ENCODE measurements at regions not wholly inside any gene's neighbourhood (a gene's known extent, or its start where the extent isn't known, plus 50 kb on each side); places are given as distances from the start of the nearest gene placed in this dataset.
"Not testable (repeated sequence)": the region's sequence is repeated elsewhere in the genome, so short reads cannot be mapped to it uniquely, and the experiment has no call there.

DNA sequence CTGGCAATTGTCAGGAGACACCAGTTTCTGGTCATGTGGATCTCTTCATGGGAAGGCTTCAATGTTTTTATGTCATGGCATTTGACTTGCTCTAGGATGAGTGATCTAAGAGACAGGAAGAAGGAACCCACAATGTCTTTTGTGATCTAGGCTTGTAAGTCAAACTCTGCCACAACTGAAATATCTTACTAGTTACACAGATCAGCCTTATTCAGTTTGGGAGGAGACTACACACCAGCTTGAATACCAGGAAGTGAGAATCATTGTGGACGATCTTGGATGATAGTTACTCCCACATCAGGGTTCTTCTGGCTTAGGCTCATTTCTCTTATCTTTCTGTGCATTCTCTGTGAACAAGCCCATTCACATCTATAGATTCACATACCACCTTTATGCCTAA is 236.2 kb upstream of the FBXO33 start:
- H3K27ac Mint-ChIP-seq (ENCODE audit: unreplicated experiment) = no peak overlapping the region
- TF ChIP-seq, protein P1, sequence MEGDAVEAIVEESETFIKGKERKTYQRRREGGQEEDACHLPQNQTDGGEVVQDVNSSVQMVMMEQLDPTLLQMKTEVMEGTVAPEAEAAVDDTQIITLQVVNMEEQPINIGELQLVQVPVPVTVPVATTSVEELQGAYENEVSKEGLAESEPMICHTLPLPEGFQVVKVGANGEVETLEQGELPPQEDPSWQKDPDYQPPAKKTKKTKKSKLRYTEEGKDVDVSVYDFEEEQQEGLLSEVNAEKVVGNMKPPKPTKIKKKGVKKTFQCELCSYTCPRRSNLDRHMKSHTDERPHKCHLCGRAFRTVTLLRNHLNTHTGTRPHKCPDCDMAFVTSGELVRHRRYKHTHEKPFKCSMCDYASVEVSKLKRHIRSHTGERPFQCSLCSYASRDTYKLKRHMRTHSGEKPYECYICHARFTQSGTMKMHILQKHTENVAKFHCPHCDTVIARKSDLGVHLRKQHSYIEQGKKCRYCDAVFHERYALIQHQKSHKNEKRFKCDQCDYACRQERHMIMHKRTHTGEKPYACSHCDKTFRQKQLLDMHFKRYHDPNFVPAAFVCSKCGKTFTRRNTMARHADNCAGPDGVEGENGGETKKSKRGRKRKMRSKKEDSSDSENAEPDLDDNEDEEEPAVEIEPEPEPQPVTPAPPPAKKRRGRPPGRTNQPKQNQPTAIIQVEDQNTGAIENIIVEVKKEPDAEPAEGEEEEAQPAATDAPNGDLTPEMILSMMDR (IDR thresholded peaks at IDR 0.05; ENCODE audit: partially characterized antibody, unreplicated experiment) = no peak
- no peak for DNase-seq
- H3K4me1 Mint-ChIP-seq (ENCODE audit: low read depth, unreplicated experiment) = no peaks in the 10 kb centered on the region
- no peak overlapping the region for H3K4me3 Mint-ChIP-seq (ENCODE audit: unreplicated experiment)
- H3K27me3 Mint-ChIP-seq (ENCODE audit: unreplicated experiment) = no peaks in the 10 kb centered on the region
- H3K36me3 Mint-ChIP-seq (ENCODE audit: unreplicated experiment) = no peaks in the 10 kb centered on the region
- peaks cover 3% of the 10 kb centered on the region for H3K9me3 Mint-ChIP-seq (ENCODE audit: unreplicated experiment)

DNA sequence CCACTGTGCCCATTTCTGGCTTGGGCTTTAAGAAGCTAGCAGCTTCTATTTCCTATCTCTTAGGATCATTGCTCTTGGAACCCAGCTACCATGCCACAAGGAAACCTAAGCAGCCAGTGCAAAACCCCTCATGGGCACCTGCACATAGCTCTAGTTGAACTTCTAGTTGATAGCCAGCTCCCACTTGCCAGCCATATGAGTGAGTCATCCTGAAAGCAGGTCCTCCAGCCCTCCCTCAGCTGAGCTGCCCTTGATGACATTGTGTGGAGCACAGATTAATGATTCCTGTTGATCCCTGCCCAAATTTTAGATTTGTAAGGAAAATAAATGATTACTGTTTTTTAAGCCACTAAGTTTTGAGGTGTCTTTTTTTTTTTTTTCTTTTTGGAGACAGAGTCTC is 234.2 kb upstream of the FBXO33 start:
- Mint-ChIP-seq H3K4me1 (ENCODE audit: low read depth, unreplicated experiment) (no peaks in the 10 kb centered on the region), H3K27me3 (ENCODE audit: unreplicated experiment) (no peaks in the 10 kb centered on the region), H3K36me3 (ENCODE audit: unreplicated experiment) (no peaks in the 10 kb centered on the region), H3K9me3 (ENCODE audit: unreplicated experiment) (peaks cover 3% of the 10 kb centered on the region), H3K27ac (ENCODE audit: unreplicated experiment) (no peak overlapping the region), H3K4me3 (ENCODE audit: unreplicated experiment) (no peak overlapping the region)
- TF ChIP-seq, protein P1 (IDR thresholded peaks at IDR 0.05; ENCODE audit: partially characterized antibody, unreplicated experiment) = no peak
- no peak for DNase-seq

DNA sequence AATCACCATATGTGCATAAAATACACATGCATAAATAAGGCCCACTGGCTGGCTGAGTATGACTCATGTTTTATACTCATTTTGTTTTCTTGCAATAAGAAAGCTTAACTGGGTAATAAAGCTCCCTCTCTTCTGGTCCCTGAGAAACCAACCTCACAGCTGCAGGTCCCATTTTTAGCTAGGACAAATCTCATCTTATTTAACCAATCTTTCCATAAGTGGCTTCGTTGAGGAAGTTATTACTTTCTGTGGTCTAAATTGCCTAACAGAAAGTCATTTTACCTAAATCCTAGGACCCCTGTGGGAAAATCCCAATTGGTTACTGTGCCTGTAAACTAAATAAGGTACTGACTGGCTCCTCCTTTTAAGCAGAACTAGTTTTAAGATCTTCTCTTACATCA is 232.8 kb upstream of the FBXO33 start:
- no peak for DNase-seq
- no peak overlapping the region for H3K4me3 Mint-ChIP-seq (ENCODE audit: unreplicated experiment)
- no peaks in the 10 kb centered on the region for H3K36me3 Mint-ChIP-seq (ENCODE audit: unreplicated experiment)
- H3K4me1 Mint-ChIP-seq (ENCODE audit: low read depth, unreplicated experiment) = no peaks in the 10 kb centered on the region
- no peak overlapping the region for H3K27ac Mint-ChIP-seq (ENCODE audit: unreplicated experiment)
- peaks cover 3% of the 10 kb centered on the region for H3K9me3 Mint-ChIP-seq (ENCODE audit: unreplicated experiment)
- TF ChIP-seq, protein P1 (IDR thresholded peaks at IDR 0.05; ENCODE audit: partially characterized antibody, unreplicated experiment) = no peak
- H3K27me3 Mint-ChIP-seq (ENCODE audit: unreplicated experiment) = no peaks in the 10 kb centered on the region

DNA sequence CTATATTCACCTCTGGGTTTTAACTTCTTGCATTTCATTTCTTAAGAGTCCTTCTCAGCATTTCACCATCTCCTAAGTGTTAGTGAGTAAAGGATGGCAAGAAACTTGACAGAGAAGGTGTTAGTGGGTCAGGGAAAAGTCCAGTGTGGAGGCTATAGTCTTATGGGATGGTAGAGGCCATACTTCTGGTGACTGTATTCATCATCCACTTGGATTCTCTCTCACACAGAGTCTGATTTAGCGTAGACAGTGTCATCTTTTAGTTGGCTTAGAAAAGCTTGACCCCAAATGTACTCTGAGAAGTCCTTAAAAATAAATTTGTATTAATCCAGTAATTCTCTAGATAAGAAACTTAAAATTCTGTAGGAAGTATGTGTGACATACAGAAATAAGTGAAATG is 232.4 kb upstream of the FBXO33 start:
- no peak overlapping the region for H3K27ac Mint-ChIP-seq (ENCODE audit: unreplicated experiment)
- H3K27me3 Mint-ChIP-seq (ENCODE audit: unreplicated experiment) = no peaks in the 10 kb centered on the region
- no peaks in the 10 kb centered on the region for H3K4me1 Mint-ChIP-seq (ENCODE audit: low read depth, unreplicated experiment)
- DNase-seq = no peak
- H3K9me3 Mint-ChIP-seq (ENCODE audit: unreplicated experiment) = peaks cover 3% of the 10 kb centered on the region
- TF ChIP-seq, protein P1 (IDR thresholded peaks at IDR 0.05; ENCODE audit: partially characterized antibody, unreplicated experiment) = no peak
- H3K4me3 Mint-ChIP-seq (ENCODE audit: unreplicated experiment) = no peak overlapping the region
- no peaks in the 10 kb centered on the region for H3K36me3 Mint-ChIP-seq (ENCODE audit: unreplicated experiment)

DNA sequence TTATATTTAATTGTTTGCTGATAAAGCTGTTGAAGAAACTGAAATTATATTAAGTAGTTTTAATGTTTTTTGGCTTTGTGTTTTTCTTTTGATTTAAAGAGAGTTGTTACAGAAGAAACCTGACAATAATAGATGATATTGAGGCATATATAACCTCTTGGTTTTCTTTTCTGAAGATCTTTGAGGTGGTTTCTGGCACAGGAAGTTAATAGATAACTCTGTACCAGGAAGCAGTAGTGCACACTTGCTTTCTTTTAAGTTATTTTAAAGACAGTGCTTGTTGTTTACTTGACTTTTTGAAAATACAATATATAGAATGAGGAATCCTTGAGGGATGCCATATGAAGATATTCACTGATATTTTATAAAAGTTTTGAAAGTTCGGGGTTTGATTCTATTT is 209.0 kb upstream of the FBXO33 start:
- Mint-ChIP-seq H3K4me3 (ENCODE audit: unreplicated experiment) (no peak overlapping the region), H3K9me3 (ENCODE audit: unreplicated experiment) (peaks cover 2% of the 10 kb centered on the region), H3K4me1 (ENCODE audit: low read depth, unreplicated experiment) (no peaks in the 10 kb centered on the region), H3K27me3 (ENCODE audit: unreplicated experiment) (no peaks in the 10 kb centered on the region), H3K27ac (ENCODE audit: unreplicated experiment) (no peak overlapping the region), H3K36me3 (ENCODE audit: unreplicated experiment) (peaks cover 4% of the 10 kb centered on the region)
- TF ChIP-seq, protein P1 (IDR thresholded peaks at IDR 0.05; ENCODE audit: partially characterized antibody, unreplicated experiment) = no peak
- DNase-seq = no peak

DNA sequence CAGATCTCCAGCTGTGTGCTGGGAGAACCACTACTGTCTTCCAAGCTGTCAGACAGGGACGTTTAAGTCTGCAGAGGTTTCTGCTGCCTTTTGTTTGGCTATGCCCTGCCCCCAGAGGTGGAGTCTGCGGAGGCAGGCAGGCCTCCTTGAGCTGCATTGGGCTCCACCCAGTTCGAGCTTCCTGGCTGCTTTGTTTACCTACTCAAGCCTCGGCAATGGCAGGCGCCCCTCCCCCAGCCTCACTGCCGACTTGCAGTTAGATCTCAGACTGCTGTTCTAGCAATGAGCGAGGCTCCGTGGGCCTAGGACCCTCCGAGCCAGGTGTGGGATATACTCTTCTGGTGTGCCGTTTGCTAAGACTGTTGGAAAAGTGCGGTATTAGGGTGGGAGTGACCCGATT is 206.8 kb upstream of the FBXO33 start:
- H3K4me1 Mint-ChIP-seq (ENCODE audit: low read depth, unreplicated experiment); DNase-seq; H3K27me3 Mint-ChIP-seq (ENCODE audit: unreplicated experiment); H3K4me3 Mint-ChIP-seq (ENCODE audit: unreplicated experiment); H3K9me3 Mint-ChIP-seq (ENCODE audit: unreplicated experiment); H3K36me3 Mint-ChIP-seq (ENCODE audit: unreplicated experiment); H3K27ac Mint-ChIP-seq (ENCODE audit: unreplicated experiment): not testable (repeated sequence)

All from glutamatergic neuron (in vitro differentiated cells).